IMR-90 (cell line): ENCODE measurements at regions not wholly inside any gene's neighbourhood (a gene's known extent, or its start where the extent isn't known, plus 50 kb on each side); places are given as distances from the start of the nearest gene placed in this dataset.

Experiments
- ATAC-seq: fragments of 200-7000 bp; cut with Tn5 transposase; 2 replicates; pipeline ENCODE4 v1.9.1; 2020; ENCODE audit warnings: low read depth, mild to moderate bottlenecking, moderate library complexity
- BruUV-seq: library from RNA; stranded (reverse); fragments of 400-500 nt; replicated peaks from 2 replicates; lab custom pipeline; 2021; lab: Mats Ljungman, UMichigan
- CTCF ChIA-PET: fragments of 300-600 bp; formaldehyde crosslinking; extraction: SDS; loops from one replicate; lab custom pipeline; 2021; ENCODE audit warnings: antibody characterized with exemption; lab: Yijun Ruan, JAX
- POLR2A ChIA-PET: fragments of 300-600 bp; sonication (Branson Sonifier 250); formaldehyde crosslinking; loops from one replicate; lab custom pipeline; 2022; ENCODE audit warnings: antibody characterized with exemption; ENCODE audit not compliant: unreplicated experiment; lab: Charles Lee
- DNase-seq: peaks from one replicate; pipeline ENCODE4 v3.0.0; 2013
- H2AFZ ChIP-seq: replicated peaks from 2 replicates; pipeline ENCODE3; 2013; ENCODE audit warnings: low read length, mild to moderate bottlenecking; ENCODE audit not compliant: poor library complexity
- H2AK5ac ChIP-seq: 2 replicates; pipeline ENCODE4 v1.6.1; 2013; ENCODE audit warnings: low read depth, low read length, inconsistent platforms
- H2AK9ac ChIP-seq: replicated peaks from 2 replicates; pipeline ENCODE3; 2013; ENCODE audit warnings: mild to moderate bottlenecking, low read depth, low read length, moderate library complexity; ENCODE audit not compliant: poor library complexity
- H2BK120ac ChIP-seq: 2 replicates; pipeline ENCODE4 v1.6.1; 2013; ENCODE audit warnings: low read depth, low read length, inconsistent platforms
- H2BK15ac ChIP-seq: 3 replicates; pipeline ENCODE4 v1.6.1; 2013; ENCODE audit warnings: low read depth, low read length, inconsistent platforms
- H2BK20ac ChIP-seq: 2 replicates; pipeline ENCODE4 v1.6.1; 2013; ENCODE audit warnings: low read depth, mild to moderate bottlenecking, inconsistent platforms, low read length, moderate library complexity
- H2BK5ac ChIP-seq: 2 replicates; pipeline ENCODE4 v1.6.1; 2013; ENCODE audit warnings: mild to moderate bottlenecking, low read depth, low read length, inconsistent platforms; ENCODE audit not compliant: poor library complexity, severe bottlenecking
- H3K14ac ChIP-seq: replicated peaks from 2 replicates; pipeline ENCODE4 v1.6.1; 2013; ENCODE audit warnings: low read depth, low read length, inconsistent platforms
- H3K18ac ChIP-seq: 2 replicates; pipeline ENCODE4 v1.6.1; 2013; ENCODE audit warnings: low read depth, low read length, control low read depth
- H3K23ac ChIP-seq: 2 replicates; pipeline ENCODE4 v1.6.1; 2013; ENCODE audit warnings: low read depth, low read length, inconsistent platforms
- H3K27ac ChIP-seq: 2 replicates; pipeline ENCODE4 v1.5.1; 2013; ENCODE audit warnings: mild to moderate bottlenecking, control low read depth, low read length; ENCODE audit not compliant: insufficient read depth
- H3K27me3 ChIP-seq: 2 replicates; pipeline ENCODE4 v1.6.1; 2013; ENCODE audit warnings: low read length; ENCODE audit not compliant: control insufficient read depth, insufficient read depth
- H3K36me3 ChIP-seq: 2 replicates; pipeline ENCODE4 v1.6.1; 2013; ENCODE audit warnings: low read length, mixed read lengths; ENCODE audit not compliant: control insufficient read depth, insufficient read depth
- H3K4ac ChIP-seq: 2 replicates; pipeline ENCODE4 v1.6.1; 2013; ENCODE audit warnings: low read depth, low read length, inconsistent platforms
- H3K4me1 ChIP-seq: 2 replicates; pipeline ENCODE4 v1.6.1; 2013; ENCODE audit warnings: low read length, mixed read lengths; ENCODE audit not compliant: control insufficient read depth, insufficient read depth
- H3K4me2 ChIP-seq: 2 replicates; pipeline ENCODE4 v1.6.1; 2013; ENCODE audit warnings: low read depth, mild to moderate bottlenecking, control low read depth, low read length, moderate library complexity
- H3K4me3 ChIP-seq: 2 replicates; pipeline ENCODE4 v1.5.1; 2013; ENCODE audit warnings: low read depth, mild to moderate bottlenecking, control low read depth, low read length, moderate library complexity; ENCODE audit not compliant: insufficient read depth
- H3K56ac ChIP-seq: 2 replicates; pipeline ENCODE4 v1.6.1; 2013; ENCODE audit warnings: low read length, inconsistent platforms; ENCODE audit not compliant: insufficient read depth; ENCODE audit errors: extremely low read depth
- H3K79me1 ChIP-seq, 2 experiments: 2 replicates each; pipeline ENCODE4 v1.6.1; 2013; ENCODE audit warnings: low read length in 2 of 2, inconsistent platforms in 1 of 2, low read depth in 1 of 2
- H3K9ac ChIP-seq: 2 replicates; pipeline ENCODE4 v1.6.1; 2013; ENCODE audit warnings: low read depth, low read length, control low read depth
- H3K9me1 ChIP-seq: 2 replicates; pipeline ENCODE4 v1.6.1; 2013; ENCODE audit warnings: low read length, inconsistent platforms; ENCODE audit not compliant: insufficient read depth
- H3K9me3 ChIP-seq: 2 replicates; pipeline ENCODE4 v1.6.1; 2013; ENCODE audit warnings: low read length; ENCODE audit not compliant: control insufficient read depth, insufficient read depth
- H4K20me1 ChIP-seq: 2 replicates; pipeline ENCODE4 v1.6.1; 2013; ENCODE audit warnings: low read length, inconsistent platforms; ENCODE audit not compliant: insufficient read depth
- H4K5ac ChIP-seq: 2 replicates; pipeline ENCODE4 v1.6.1; 2013; ENCODE audit warnings: mild to moderate bottlenecking, low read depth, low read length, control low read depth
- H4K8ac ChIP-seq, 2 experiments: 2 replicates each; pipeline ENCODE4 v1.6.1; 2013; ENCODE audit warnings: low read depth in 2 of 2, low read length in 2 of 2, control low read depth in 1 of 2, inconsistent platforms in 1 of 2
- H4K91ac ChIP-seq: 2 replicates; pipeline ENCODE4 v1.6.1; 2013; ENCODE audit warnings: low read depth, low read length, inconsistent platforms; ENCODE audit not compliant: insufficient read depth
- BHLHE40 ChIP-seq: fragments of 150-350 bp; IDR thresholded peaks from 2 replicates; pipeline ENCODE4 v1.6.1; 2016; ENCODE audit warnings: mild to moderate bottlenecking, low read depth, low read length
- CEBPB ChIP-seq: IDR thresholded peaks from 2 replicates; pipeline ENCODE4 v1.6.1; 2012; ENCODE audit warnings: low read depth, low read length, improper control_type of control experiment
- CTCF ChIP-seq: conservative IDR thresholded peaks from 2 replicates; pipeline ENCODE4 v1.5.1; 2012; ENCODE audit warnings: mild to moderate bottlenecking, low read depth, low read length, improper control_type of control experiment
- MAFK ChIP-seq: IDR thresholded peaks from 2 replicates; pipeline ENCODE4 v1.6.1; 2012; ENCODE audit warnings: low read depth, low read length, improper control_type of control experiment
- MAZ ChIP-seq: IDR thresholded peaks from 2 replicates; pipeline ENCODE4 v1.6.1; 2012; ENCODE audit warnings: low read depth, mild to moderate bottlenecking, low read length, improper control_type of control experiment, moderate library complexity, borderline replicate concordance
- MXI1 ChIP-seq: IDR thresholded peaks from 2 replicates; pipeline ENCODE4 v1.6.1; 2012; ENCODE audit warnings: low read depth, mild to moderate bottlenecking, low read length, moderate library complexity, borderline replicate concordance
- WGBS, 2 experiments: methylation state at CpG; one replicate each; pipeline versions ENCODE4 v1.1.5 to v1.1.7; 2013; ENCODE audit warnings: missing lambda C conversion rate in 2 of 2; ENCODE audit not compliant: insufficient read length in 1 of 2; ENCODE audit errors: extremely low coverage in 2 of 2; 5-methylcytosine and 5-hydroxymethylcytosine counted together
- dilution Hi-C: fragments of 300-500 bp; cut with HindIII; formaldehyde crosslinking; loops from one replicate; pipeline ENCODE4 v1.14.3; 2018; ENCODE audit warnings: low sequenced_read_pairs; ENCODE audit not compliant: unreplicated experiment
- in situ Hi-C: fragments of 300-500 bp; cut with MboI; formaldehyde crosslinking; loops from 3 replicates; pipeline ENCODE4 v1.14.3; 2019; ENCODE audit warnings: low sequenced_read_pairs, inconsistent platforms, mixed read lengths
- intact Hi-C: fragments of 100-400 bp; cut with micrococcal nuclease; formaldehyde crosslinking; loops from 2 replicates; pipeline ENCODE4 v1.10.0; 2022

GRCh38 chr4:19930742-19931141 lies 321.0 kb upstream of the SLIT2 start:
- Histone ChIP-seq H4K5ac (no peak overlapping the region), H3K18ac (no peak overlapping the region), H2BK20ac (no peak overlapping the region), H4K91ac (no peak overlapping the region), H2BK5ac (no peak overlapping the region), H3K4me3 (no peak overlapping the region), H3K36me3 (no peaks in the 10 kb centered on the region), H2AFZ (no peak overlapping the region), H3K14ac (no peak overlapping the region), H3K4me1 (no peaks in the 10 kb centered on the region), H3K9ac (no peak overlapping the region), H4K8ac (no peak overlapping the region), H3K4ac (no peak overlapping the region), H3K27me3 (no peaks in the 10 kb centered on the region), H2BK15ac (no peak overlapping the region), H4K20me1 (no peaks in the 10 kb centered on the region), H3K27ac (no peak overlapping the region), H3K9me3 (no peaks in the 10 kb centered on the region), H3K23ac (no peak overlapping the region), H2AK9ac (no peak overlapping the region), H3K4me2 (no peak overlapping the region), H3K56ac (no peak overlapping the region), H2AK5ac (no peak overlapping the region), H3K79me1 (no peaks in the 10 kb centered on the region), H3K9me1 (no peaks in the 10 kb centered on the region), H2BK120ac (no peak overlapping the region)
- no TSS peak for BruUV-seq
- WGBS, 2 experiments, result no CpG with 5 or more reads among the region's 3 CpGs
- CTCF ChIA-PET, result interaction anchor here (0.6 kb wide), 1 partner anchor 325 kb away, joined by 3 read pairs; no protein-coding TSS in a partner anchor
- TF ChIP-seq MAZ (no peak), BHLHE40 (no peak), CTCF (no peak), MAFK (no peak), MXI1 (no peak), CEBPB (no peak)
- intact Hi-C loops (no loop called here), in situ Hi-C loops (no loop called here), dilution Hi-C loops (no loop called here)
- no peak for DNase-seq
- POLR2A ChIA-PET, result no interaction called here
- no peak for ATAC-seq
